Naive thymus-derived CD8-positive, alpha-beta T cell (primary cell): ENCODE measurements at regions not wholly inside any gene's neighbourhood (a gene's known extent, or its start where the extent isn't known, plus 50 kb on each side); places are given as distances from the start of the nearest gene placed in this dataset.

Experiments used
- ATAC-seq, 2 donors: fragments of 150-1000 bp; cut with Tn5 transposase in 1 of 2; sonication (Bioruptor Pico), chemical (Tn5 transposase) in 1 of 2; 1 replicate in 1 of 2; 2 replicates in 1 of 2; pipeline ENCODE4 v1.10.0; 2021; ENCODE audit warnings: mild to moderate bottlenecking in 2 of 2, moderate library complexity in 2 of 2
- POLR2A ChIA-PET: fragments of 350-600 bp; sonication (Branson Sonifier 250); formaldehyde crosslinking; loops from one replicate; lab custom pipeline; 2021; ENCODE audit warnings: antibody characterized with exemption; lab: Charles Lee
- DNase-seq, 10 donors: peaks; one replicate each; pipeline versions ENCODE4 v3.0.0 to v3.0.0-alpha.2; 2020 to 2022
- H3K27ac Mint-ChIP-seq, 10 donors: one replicate each; pipeline ENCODE4 v1.8.0; 2020 to 2022; ENCODE audit warnings: mild to moderate bottlenecking in 10 of 10, mixed read lengths in 10 of 10, moderate library complexity in 4 of 10, inconsistent platforms in 1 of 10
- H3K27me3 Mint-ChIP-seq, 5 donors: one replicate each; pipeline ENCODE4 v1.8.0; 2021 to 2022; ENCODE audit warnings: mixed read lengths in 5 of 5
- H3K36me3 Mint-ChIP-seq, 3 donors: one replicate each; pipeline ENCODE4 v1.8.0; 2020 to 2022; ENCODE audit warnings: mixed read lengths in 3 of 3, mild to moderate bottlenecking in 2 of 3, inconsistent platforms in 1 of 3
- H3K4me1 Mint-ChIP-seq, 4 donors: one replicate each; pipeline ENCODE4 v1.8.0; 2021 to 2022; ENCODE audit warnings: mixed read lengths in 4 of 4
- H3K4me3 Mint-ChIP-seq, 10 donors: one replicate each; pipeline ENCODE4 v1.8.0; 2020 to 2022; ENCODE audit warnings: mild to moderate bottlenecking in 10 of 10, mixed read lengths in 10 of 10, moderate library complexity in 6 of 10, inconsistent platforms in 1 of 10
- H3K9me3 Mint-ChIP-seq, 9 donors: one replicate each; pipeline ENCODE4 v1.8.0; 2020 to 2022; ENCODE audit warnings: mixed read lengths in 9 of 9, mild to moderate bottlenecking in 3 of 9, inconsistent platforms in 1 of 9, moderate library complexity in 1 of 9

DNA sequence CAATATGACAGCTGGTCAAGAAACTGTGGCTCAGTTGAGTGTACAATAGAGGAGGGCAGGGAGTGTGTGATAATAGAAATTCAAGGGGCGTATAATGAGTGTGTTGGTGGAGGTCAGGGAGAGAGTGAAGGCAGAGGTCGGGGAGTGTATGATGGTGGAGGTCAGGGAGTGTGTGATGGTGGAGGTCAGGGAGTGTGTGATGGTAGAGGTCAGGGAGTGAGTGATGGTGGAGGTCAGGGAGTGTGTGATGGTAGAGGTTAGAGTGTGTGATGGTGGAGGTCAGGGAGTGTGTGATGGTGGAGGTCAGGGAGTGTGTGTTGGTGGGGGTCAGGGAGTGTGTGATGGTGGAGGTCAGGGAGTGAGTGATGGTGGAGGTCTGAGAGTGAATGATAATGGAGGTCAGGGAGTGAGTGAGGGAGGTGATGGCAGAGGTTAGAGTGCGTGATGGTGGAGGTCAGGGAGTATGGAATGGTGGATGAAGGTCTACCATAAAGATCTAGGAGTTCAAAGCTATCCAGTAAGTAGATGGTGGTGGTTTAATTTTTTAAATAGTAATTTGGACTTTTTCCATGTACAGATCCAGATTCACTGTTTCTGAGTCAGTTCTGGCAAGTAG lies 57.7 kb upstream of the TNS3 start:
- H3K27ac Mint-ChIP-seq: peak overlapping the region in 1 of 10 donors; percentile 1
- peaks cover 0 to 14% (median 11%) of the 10 kb centered on the region in 9 donors for H3K9me3 Mint-ChIP-seq
- peaks cover 0 to 5% (median under 1%) of the 10 kb centered on the region in 4 donors for H3K4me1 Mint-ChIP-seq
- DNase-seq: peak in 1 of 10 donors; percentile 2
- no peak for ATAC-seq
- no peak overlapping the region for H3K4me3 Mint-ChIP-seq
- POLR2A ChIA-PET: no interaction called here
- H3K27me3 Mint-ChIP-seq: no peaks in the 10 kb centered on the region
- peaks cover 2 to 8% (median 5%) of the 10 kb centered on the region in 3 donors for H3K36me3 Mint-ChIP-seq

DNA sequence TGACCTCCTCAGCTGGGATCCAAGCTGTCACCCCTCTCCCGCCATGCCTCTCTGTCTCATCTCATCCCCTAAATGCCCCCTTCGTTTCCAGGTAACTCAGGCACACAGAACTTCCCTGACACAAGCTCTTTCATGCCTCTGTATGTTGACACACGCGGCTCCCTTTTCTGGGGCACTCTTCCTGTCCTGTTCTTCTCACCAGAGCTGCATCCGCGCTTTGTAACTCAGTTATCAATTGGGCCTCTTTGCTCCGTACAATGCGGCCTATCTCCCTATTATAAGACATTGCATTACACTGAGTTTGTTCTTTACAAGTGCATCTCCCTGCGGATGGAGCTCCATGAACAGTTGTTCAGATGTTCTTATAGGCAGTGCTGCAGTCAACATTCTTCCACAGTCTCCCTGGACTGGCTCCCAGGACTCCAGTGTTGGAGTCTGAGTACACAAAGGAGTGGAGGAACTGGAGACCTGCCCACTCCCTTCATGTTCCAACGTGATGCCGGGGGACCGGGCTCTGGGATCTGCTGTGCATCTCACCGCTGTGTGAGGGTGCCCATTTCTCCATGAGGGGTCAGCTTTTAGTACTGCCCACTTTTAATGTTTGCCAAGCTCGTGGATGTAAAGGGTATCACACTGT lies 56.9 kb upstream of the TNS3 start:
- ATAC-seq (no peak), DNase-seq (peak in 1 of 10 donors; percentile 22)
- Mint-ChIP-seq H3K9me3 (peaks cover 0 to 12% (median 7%) of the 10 kb centered on the region in 9 donors), H3K4me3 (no peak overlapping the region), H3K4me1 (peaks cover 0 to 7% (median under 1%) of the 10 kb centered on the region in 4 donors), H3K36me3 (peaks cover 2 to 5% (median 5%) of the 10 kb centered on the region in 3 donors), H3K27me3 (no peaks in the 10 kb centered on the region), H3K27ac (peak overlapping the region in 2 of 10 donors; percentile 20 to 35)
- POLR2A ChIA-PET: interaction anchor here (0.7 kb wide), 1 partner anchor 408 kb away, joined by 3 read pairs; no protein-coding TSS in a partner anchor

DNA sequence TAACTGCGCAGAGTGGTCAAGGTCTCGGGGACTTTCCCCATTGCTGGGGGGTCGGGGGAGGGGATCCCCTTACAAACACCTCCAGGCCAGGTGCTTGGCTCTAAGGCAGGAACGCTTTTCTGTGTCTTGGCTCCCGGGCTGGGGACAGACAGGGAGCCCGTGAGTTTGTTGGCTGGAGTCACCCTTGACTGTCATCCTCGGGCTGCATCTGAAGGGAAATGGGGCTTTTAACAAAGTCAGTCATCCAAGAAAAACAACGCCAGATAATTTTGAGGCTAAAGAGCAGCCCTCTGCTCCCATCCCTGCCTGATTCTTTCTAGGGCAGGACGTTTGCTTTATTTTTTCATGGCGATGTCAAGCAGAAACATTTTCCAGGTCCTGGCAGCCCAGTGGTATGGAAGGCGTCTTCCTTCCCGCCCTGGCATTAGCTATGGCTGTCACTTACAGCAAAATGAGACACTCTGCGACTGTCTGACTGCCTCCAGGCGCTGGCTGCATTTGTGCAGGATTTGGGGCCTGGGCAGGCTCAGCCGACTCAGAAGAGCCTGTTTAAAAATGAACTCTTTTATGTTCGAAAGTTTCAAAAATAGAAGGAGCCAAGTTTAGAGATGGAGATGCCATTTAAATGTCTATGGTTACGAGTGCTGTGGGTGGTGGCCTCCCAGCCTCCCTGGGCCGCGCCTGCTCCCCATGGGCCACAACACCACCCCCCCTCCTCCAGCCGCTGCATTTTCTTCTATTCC lies 54.7 kb upstream of the TNS3 start:
- Mint-ChIP-seq H3K27me3 (no peaks in the 10 kb centered on the region), H3K4me3 (no peak overlapping the region), H3K4me1 (peaks cover 0 to 9% (median under 1%) of the 10 kb centered on the region in 4 donors), H3K9me3 (peaks cover 0 to 2% (median 0%) of the 10 kb centered on the region in 9 donors), H3K27ac (no peak overlapping the region), H3K36me3 (no peaks in the 10 kb centered on the region)
- POLR2A ChIA-PET: no interaction called here
- peak in 1 of 10 donors; percentile 18 for DNase-seq
- ATAC-seq: no peak

DNA sequence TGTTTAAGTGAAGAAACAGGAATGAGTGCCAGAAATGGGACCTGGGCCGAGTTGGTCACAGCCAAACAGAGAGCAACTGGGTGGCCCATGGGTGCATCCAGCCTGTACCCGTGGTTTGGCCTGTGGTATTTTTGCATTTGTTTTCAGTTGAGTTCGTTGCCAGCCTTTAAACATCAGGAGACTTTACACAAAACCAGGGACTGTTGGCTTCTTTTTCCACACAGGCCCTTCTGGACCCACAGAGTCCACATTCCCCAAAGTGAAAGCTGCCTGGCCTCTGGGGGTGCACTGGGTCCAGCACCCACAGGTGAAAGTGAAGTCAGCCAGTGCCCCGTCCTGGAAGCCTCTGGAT lies 54.1 kb upstream of the TNS3 start:
- POLR2A ChIA-PET: no interaction called here
- no peak overlapping the region for H3K27ac Mint-ChIP-seq
- DNase-seq: no peak
- H3K4me3 Mint-ChIP-seq: no peak overlapping the region
- H3K36me3 Mint-ChIP-seq: no peaks in the 10 kb centered on the region
- H3K9me3 Mint-ChIP-seq: peaks cover 0 to 2% (median 0%) of the 10 kb centered on the region in 9 donors
- no peak for ATAC-seq
- H3K4me1 Mint-ChIP-seq: peaks cover 0 to 9% (median under 1%) of the 10 kb centered on the region in 4 donors
- H3K27me3 Mint-ChIP-seq: no peaks in the 10 kb centered on the region

DNA sequence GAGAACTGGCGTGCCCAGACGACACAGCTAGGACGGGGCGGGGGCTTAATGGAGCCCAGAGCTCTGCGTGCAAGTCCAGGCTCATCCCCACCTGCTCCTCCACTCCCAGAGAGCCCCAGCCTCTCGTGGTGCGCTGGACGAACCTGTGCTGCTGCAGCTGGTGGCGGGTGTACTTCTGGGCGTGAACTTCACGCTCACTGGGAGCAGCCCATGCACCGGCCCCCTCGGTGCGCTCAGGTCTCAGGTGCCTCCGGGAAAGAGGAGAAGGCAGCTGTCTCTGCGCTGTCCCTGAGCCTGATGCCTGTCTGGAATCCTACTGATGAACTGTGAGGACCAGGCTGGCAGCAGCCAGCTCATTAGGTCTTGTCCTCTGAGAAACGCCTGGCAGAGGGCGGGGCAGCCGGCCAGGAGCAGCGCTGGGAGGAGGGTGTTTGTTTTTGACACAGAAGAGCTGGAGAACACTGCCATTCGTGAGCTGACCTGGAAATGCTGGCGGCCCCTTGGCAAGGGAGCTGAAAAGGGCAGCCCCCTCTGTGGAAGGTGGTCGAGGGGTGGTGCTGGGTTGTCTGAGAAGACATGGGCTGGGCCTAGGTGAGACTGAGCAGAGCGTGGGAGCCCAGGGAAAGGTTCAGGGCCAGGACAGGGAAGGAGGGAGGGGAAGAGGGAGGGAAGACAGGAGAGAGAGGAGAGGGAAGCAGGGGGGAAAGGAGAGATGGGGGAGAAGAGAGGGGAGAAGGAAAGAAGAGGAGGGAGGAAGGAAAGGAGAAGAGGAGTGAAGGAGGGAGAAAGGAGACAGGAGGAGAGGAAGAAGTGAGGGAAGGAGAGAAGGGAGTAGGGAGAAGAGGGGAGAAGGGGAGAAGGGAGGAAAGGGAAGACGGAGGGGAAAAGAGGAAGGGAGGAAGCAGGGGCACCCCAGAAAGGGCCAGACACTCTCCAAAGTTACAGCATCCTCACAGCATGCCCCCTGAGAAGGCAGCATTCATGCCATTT lies 53.5 kb upstream of the TNS3 start:
- ATAC-seq: no peak
- Mint-ChIP-seq H3K27me3 (no peaks in the 10 kb centered on the region), H3K4me3 (no peak overlapping the region), H3K36me3 (no peaks in the 10 kb centered on the region), H3K4me1 (peaks cover 0 to 9% (median under 1%) of the 10 kb centered on the region in 4 donors), H3K9me3 (no peaks in the 10 kb centered on the region), H3K27ac (no peak overlapping the region)
- peak in 1 of 10 donors; percentile 34 for DNase-seq
- POLR2A ChIA-PET: no interaction called here

DNA sequence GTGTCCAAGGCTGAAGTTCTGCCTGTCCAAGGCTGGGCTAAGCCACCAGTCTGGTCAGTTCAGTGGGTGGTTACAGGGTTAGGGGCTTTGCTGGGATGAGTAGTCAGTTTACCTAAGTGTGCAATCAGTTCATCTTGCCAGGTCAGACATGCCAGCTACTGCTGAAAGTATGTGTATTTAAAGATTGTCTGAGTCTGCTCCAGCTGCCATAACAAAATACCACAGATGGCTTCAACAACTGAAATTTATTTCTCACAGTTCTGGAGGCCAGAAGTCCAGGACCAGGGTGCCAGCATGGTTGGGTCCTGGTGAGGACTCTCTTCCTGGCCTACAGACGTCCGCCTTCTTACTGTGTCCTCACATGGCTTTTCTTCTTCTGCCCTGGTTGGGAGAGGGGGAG lies 52.4 kb upstream of the TNS3 start:
- no peaks in the 10 kb centered on the region for H3K27me3 Mint-ChIP-seq
- H3K4me1 Mint-ChIP-seq: peaks cover 0 to 9% (median 0%) of the 10 kb centered on the region in 4 donors
- ATAC-seq (no peak), DNase-seq (no peak)
- H3K4me3 Mint-ChIP-seq: no peak overlapping the region
- H3K36me3 Mint-ChIP-seq: no peaks in the 10 kb centered on the region
- POLR2A ChIA-PET: no interaction called here
- H3K9me3 Mint-ChIP-seq: no peaks in the 10 kb centered on the region
- no peak overlapping the region for H3K27ac Mint-ChIP-seq

DNA sequence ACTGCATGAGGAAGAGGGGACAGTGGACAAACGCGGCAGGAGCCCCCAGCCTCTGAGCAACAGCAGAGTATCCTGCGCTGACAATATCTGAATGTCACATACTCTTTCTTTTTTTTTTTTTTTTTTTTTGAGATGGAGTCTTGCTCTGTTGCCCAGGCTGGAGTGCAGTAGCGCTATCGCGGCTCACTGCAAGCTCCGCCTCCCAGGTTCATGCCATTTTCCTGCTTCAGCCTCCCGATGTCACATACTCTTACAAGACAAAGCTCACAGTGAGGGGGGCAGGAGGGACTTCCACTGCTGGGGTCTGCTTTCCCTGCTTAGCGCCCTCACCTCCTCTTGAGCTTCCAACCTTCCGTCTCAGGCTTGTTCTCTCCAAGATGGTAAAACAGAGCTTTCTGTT lies 51.2 kb upstream of the TNS3 start:
- Mint-ChIP-seq H3K4me1 (peaks cover 0 to 11% (median 0%) of the 10 kb centered on the region in 4 donors), H3K27ac (peak overlapping the region in 1 of 10 donors; percentile 10), H3K27me3 (no peaks in the 10 kb centered on the region), H3K36me3 (no peaks in the 10 kb centered on the region), H3K4me3 (no peak overlapping the region), H3K9me3 (no peaks in the 10 kb centered on the region)
- peak in 1 of 10 donors; percentile 7 for DNase-seq
- no peak for ATAC-seq
- POLR2A ChIA-PET: interaction anchor here (0.9 kb wide), 1 partner anchor 14 kb away, joined by 4 read pairs; no protein-coding TSS in a partner anchor
